ENCODE measurements at regions not wholly inside any gene's neighbourhood (a gene's known extent, or its start where the extent isn't known, plus 50 kb on each side); places are given as distances from the start of the nearest gene placed in this dataset.
A peak's percentile ranks its signal among the peaks of the same experiment; 100 is the strongest.
"Not testable (repeated sequence)": the region's sequence is repeated elsewhere in the genome, so short reads cannot be mapped to it uniquely, and the experiment has no call there.

- H3K4me1 Mint-ChIP-seq = no peaks in the 10 kb centered on the region
- no peak overlapping the region for H3K4me3 Mint-ChIP-seq
- DNase-seq (no peak), ATAC-seq (no peak)
- H3K27me3 Mint-ChIP-seq = no peaks in the 10 kb centered on the region
- POLR2A ChIA-PET = no interaction called here
- peaks cover 0 to 22% (median 7%) of the 10 kb centered on the region in 9 donors for H3K9me3 Mint-ChIP-seq
- peaks cover 0 to 11% (median 0%) of the 10 kb centered on the region in 3 donors for H3K36me3 Mint-ChIP-seq
- H3K27ac Mint-ChIP-seq = no peak overlapping the region
Observed at GRCh38 chr7:91559947-91560346, 295.7 kb downstream of the FZD1 start.

GRCh38 chr7:91564101-91564500 is 299.9 kb downstream of the FZD1 start:
- peaks cover 0 to 25% (median 0%) of the 10 kb centered on the region in 3 donors for H3K36me3 Mint-ChIP-seq
- ATAC-seq (no peak), DNase-seq (no peak)
- POLR2A ChIA-PET = no interaction called here
- H3K4me1 Mint-ChIP-seq = no peaks in the 10 kb centered on the region
- no peaks in the 10 kb centered on the region for H3K27me3 Mint-ChIP-seq
- peaks cover 2 to 44% (median 11%) of the 10 kb centered on the region in 9 donors for H3K9me3 Mint-ChIP-seq
- H3K27ac Mint-ChIP-seq = no peak overlapping the region
- H3K4me3 Mint-ChIP-seq = no peak overlapping the region

GRCh38 chr7:91564541-91564940 is 300.3 kb downstream of the FZD1 start:
- Mint-ChIP-seq H3K4me3 (no peak overlapping the region), H3K4me1 (no peaks in the 10 kb centered on the region), H3K9me3 (peaks cover 3 to 48% (median 11%) of the 10 kb centered on the region in 9 donors), H3K27ac (no peak overlapping the region), H3K27me3 (peaks cover 0 to 1% (median 0%) of the 10 kb centered on the region in 5 donors), H3K36me3 (peaks cover 0 to 29% (median 0%) of the 10 kb centered on the region in 3 donors)
- POLR2A ChIA-PET = no interaction called here
- DNase-seq (no peak), ATAC-seq (no peak)

GRCh38 chr7:91565499-91566401 is 301.5 kb downstream of the FZD1 start:
- H3K4me3 Mint-ChIP-seq = no peak overlapping the region
- ATAC-seq = no peak
- H3K27ac Mint-ChIP-seq = no peak overlapping the region
- H3K9me3 Mint-ChIP-seq = peaks cover 3 to 46% (median 12%) of the 10 kb centered on the region in 9 donors
- peaks cover 0 to 3% (median 0%) of the 10 kb centered on the region in 5 donors for H3K27me3 Mint-ChIP-seq
- peaks cover 0 to 28% (median 0%) of the 10 kb centered on the region in 3 donors for H3K36me3 Mint-ChIP-seq
- no peak for DNase-seq
- POLR2A ChIA-PET = no interaction called here
- H3K4me1 Mint-ChIP-seq = no peaks in the 10 kb centered on the region

GRCh38 chr7:91566402-91566732 is 302.1 kb downstream of the FZD1 start:
- POLR2A ChIA-PET = no interaction called here
- Mint-ChIP-seq H3K9me3 (peaks cover 3 to 43% (median 12%) of the 10 kb centered on the region in 9 donors), H3K27me3 (peaks cover 0 to 3% (median 0%) of the 10 kb centered on the region in 5 donors), H3K4me3 (no peak overlapping the region), H3K4me1 (no peaks in the 10 kb centered on the region), H3K27ac (no peak overlapping the region), H3K36me3 (peaks cover 0 to 27% (median 0%) of the 10 kb centered on the region in 3 donors)
- DNase-seq (no peak), ATAC-seq (no peak)

- no peaks in the 10 kb centered on the region for H3K4me1 Mint-ChIP-seq
- POLR2A ChIA-PET = no interaction called here
- peaks cover 0 to 7% (median 0%) of the 10 kb centered on the region in 5 donors for H3K27me3 Mint-ChIP-seq
- no peak for DNase-seq
- no peak overlapping the region for H3K4me3 Mint-ChIP-seq
- peaks cover 4 to 43% (median 17%) of the 10 kb centered on the region in 9 donors for H3K9me3 Mint-ChIP-seq
- peaks cover 0 to 26% (median 0%) of the 10 kb centered on the region in 3 donors for H3K36me3 Mint-ChIP-seq
- no peak for ATAC-seq
- no peak overlapping the region for H3K27ac Mint-ChIP-seq
Observed at GRCh38 chr7:91567081-91568012, 303.1 kb downstream of the FZD1 start.

- no peak overlapping the region for H3K27ac Mint-ChIP-seq
- no peak overlapping the region for H3K4me3 Mint-ChIP-seq
- peaks cover 4 to 46% (median 17%) of the 10 kb centered on the region in 9 donors for H3K9me3 Mint-ChIP-seq
- H3K4me1 Mint-ChIP-seq = no peaks in the 10 kb centered on the region
- peaks cover 0 to 27% (median 0%) of the 10 kb centered on the region in 3 donors for H3K36me3 Mint-ChIP-seq
- ATAC-seq (no peak), DNase-seq (no peak)
- peaks cover 0 to 8% (median 0%) of the 10 kb centered on the region in 5 donors for H3K27me3 Mint-ChIP-seq
- POLR2A ChIA-PET = no interaction called here
Observed at GRCh38 chr7:91568138-91568537, 303.9 kb downstream of the FZD1 start.

- DNase-seq (no peak), ATAC-seq (no peak)
- Mint-ChIP-seq H3K4me1 (no peaks in the 10 kb centered on the region), H3K9me3 (peaks cover 7 to 53% (median 19%) of the 10 kb centered on the region in 9 donors), H3K27ac (peak overlapping the region in 1 of 10 donors; percentile 15), H3K4me3 (no peak overlapping the region), H3K36me3 (peaks cover 0 to 27% (median 0%) of the 10 kb centered on the region in 3 donors), H3K27me3 (peaks cover 0 to 8% (median 0%) of the 10 kb centered on the region in 5 donors)
- POLR2A ChIA-PET = no interaction called here
Observed at GRCh38 chr7:91569728-91570457, 305.7 kb downstream of the FZD1 start.

- Mint-ChIP-seq H3K27me3 (peaks cover 0 to 8% (median 0%) of the 10 kb centered on the region in 5 donors), H3K36me3 (peaks cover 0 to 27% (median 0%) of the 10 kb centered on the region in 3 donors), H3K9me3 (peaks cover 7 to 54% (median 21%) of the 10 kb centered on the region in 9 donors), H3K4me1 (no peaks in the 10 kb centered on the region), H3K27ac (no peak overlapping the region), H3K4me3 (no peak overlapping the region)
- POLR2A ChIA-PET = no interaction called here
- ATAC-seq = no peak
- no peak for DNase-seq
Observed at GRCh38 chr7:91570560-91570959, 306.3 kb downstream of the FZD1 start.

GRCh38 chr7:91571601-91572000 is 307.4 kb downstream of the FZD1 start:
- H3K9me3 Mint-ChIP-seq = peaks cover 8 to 54% (median 19%) of the 10 kb centered on the region in 9 donors
- H3K27me3 Mint-ChIP-seq = peaks cover 0 to 8% (median 0%) of the 10 kb centered on the region in 5 donors
- peaks cover 0 to 19% (median under 1%) of the 10 kb centered on the region in 3 donors for H3K36me3 Mint-ChIP-seq
- no peak overlapping the region for H3K4me3 Mint-ChIP-seq
- H3K4me1 Mint-ChIP-seq = no peaks in the 10 kb centered on the region
- POLR2A ChIA-PET = no interaction called here
- DNase-seq (no peak), ATAC-seq (no peak)
- no peak overlapping the region for H3K27ac Mint-ChIP-seq

GRCh38 chr7:91573405-91573804 is 307.1 kb downstream of the MTERF1 start:
- DNase-seq (no peak), ATAC-seq (no peak)
- Mint-ChIP-seq H3K27me3 (peaks cover 0 to 8% (median 0%) of the 10 kb centered on the region in 5 donors), H3K27ac (no peak overlapping the region), H3K9me3 (peaks cover 11 to 53% (median 21%) of the 10 kb centered on the region in 9 donors), H3K4me1 (no peaks in the 10 kb centered on the region), H3K36me3 (peaks cover 0 to 13% (median 3%) of the 10 kb centered on the region in 3 donors), H3K4me3 (no peak overlapping the region)
- POLR2A ChIA-PET = no interaction called here

- peaks cover 0 to 11% (median 10%) of the 10 kb centered on the region in 3 donors for H3K36me3 Mint-ChIP-seq
- H3K27me3 Mint-ChIP-seq, H3K27ac Mint-ChIP-seq, H3K4me3 Mint-ChIP-seq, ATAC-seq, POLR2A ChIA-PET, DNase-seq, H3K4me1 Mint-ChIP-seq: not testable (repeated sequence)
- H3K9me3 Mint-ChIP-seq = peaks cover 8 to 65% (median 28%) of the 10 kb centered on the region in 9 donors
Observed at GRCh38 chr7:91576459-91576858, 304.0 kb downstream of the MTERF1 start.
